ENCODE measurements at regions not wholly inside any gene's neighbourhood (a gene's known extent, or its start where the extent isn't known, plus 50 kb on each side); places are given as distances from the start of the nearest gene placed in this dataset.
A peak's percentile ranks its signal among the peaks of the same experiment; 100 is the strongest.

- CTCF ChIA-PET (ENCODE audit: partially characterized antibody) = interaction anchor here (0.6 to 1.5 kb wide), 6 partner anchors 9 to 734 kb away, joined by 3 to 6 read pairs (median 4); no protein-coding TSS in a partner anchor
- POLR2A ChIA-PET (ENCODE audit: partially characterized antibody) = interaction anchor here (1.3 kb wide), 1 partner anchor 267 kb away, joined by 5 read pairs; no protein-coding TSS in a partner anchor
- Histone ChIP-seq H4K5ac (ENCODE audit: insufficient read length, low read depth, low read length) (no peak overlapping the region), H2AK5ac (ENCODE audit: low read depth, low read length) (no peak overlapping the region), H3K56ac (replicated peaks; ENCODE audit: insufficient read length, low read depth, low read length) (no peak overlapping the region), H2BK15ac (ENCODE audit: low read length) (no peak overlapping the region), H2AFZ (ENCODE audit: low read length) (no peak overlapping the region), H3K36me3 (ENCODE audit: control insufficient read depth in 2 of 4, insufficient read depth in 4 of 4, low read length in 3 of 4) (no peaks in the 10 kb centered on the region), H2BK12ac (ENCODE audit: low read depth, low read length) (no peak overlapping the region), H4K20me1 (replicated peaks in 1 of 2; ENCODE audit: control insufficient read depth in 1 of 2, insufficient read depth in 2 of 2, low read length in 2 of 2) (no peaks in the 10 kb centered on the region), H3K4ac (replicated peaks; ENCODE audit: insufficient read length, low read depth, low read length) (no peak overlapping the region), H3K4me3 (ENCODE audit: extremely low read depth in 1 of 4, insufficient read depth in 2 of 4, low read depth in 3 of 4, low read length in 4 of 4) (no peak overlapping the region), H4K91ac (replicated peaks; ENCODE audit: insufficient read length, low read length) (no peak overlapping the region), H2BK5ac (ENCODE audit: low read depth, low read length) (no peak overlapping the region), H3K14ac (ENCODE audit: insufficient read length) (no peak overlapping the region), H3K27ac (ENCODE audit: low read depth, low read length) (no peak overlapping the region), H2BK120ac (replicated peaks; ENCODE audit: low read depth, low read length) (no peak overlapping the region), H3K4me1 (replicated peaks in 1 of 4; ENCODE audit: control insufficient read depth in 3 of 4, insufficient read depth in 4 of 4, low read length in 3 of 4) (peaks cover 2 to 13% (median 6%) of the 10 kb centered on the region in 4 experiments; a peak in 6 of 7 replicates), H3K79me1 (ENCODE audit: low read depth, low read length) (no peaks in the 10 kb centered on the region; the same call in 1 of the 2 replicates), H3K27me3 (replicated peaks in 1 of 4; ENCODE audit: control insufficient read depth in 3 of 4, extremely low read depth in 1 of 4, insufficient read depth in 3 of 4, low read length in 3 of 4) (no peaks in the 10 kb centered on the region), H3K9ac (replicated peaks in 1 of 4; ENCODE audit: extremely low read depth in 1 of 4, low read depth in 3 of 4, low read length in 3 of 4) (no peak overlapping the region), H3K4me2 (ENCODE audit: insufficient read depth in 1 of 2, low read depth in 2 of 2, low read length in 2 of 2) (no peak overlapping the region), H4K8ac (ENCODE audit: extremely low read depth, insufficient read depth, low read length) (no peak overlapping the region), H3K9me3 (ENCODE audit: insufficient read depth in 2 of 2, low read depth in 1 of 2, low read length in 1 of 2) (no peaks in the 10 kb centered on the region), H3K18ac (ENCODE audit: extremely low read depth, low read length) (no peak overlapping the region), H3K79me2 (ENCODE audit: control insufficient read depth in 1 of 2, insufficient read depth in 2 of 2, low read length in 2 of 2) (no peaks in the 10 kb centered on the region), H3K23me2 (ENCODE audit: low read depth, low read length) (no peaks in the 10 kb centered on the region), H3K23ac (ENCODE audit: insufficient read length) (no peak overlapping the region), H2BK20ac (ENCODE audit: low read length) (no peak overlapping the region)
- WGBS, 2 experiments (ENCODE audit: extremely low coverage in 1 of 2, insufficient coverage in 1 of 2, insufficient read length in 1 of 2, insufficient replicate concordance in 2 of 2, low coverage in 1 of 2, low lambda C conversion rate in 2 of 2, missing lambda C conversion rate in 1 of 2) = 87% methylated on average over 8 of the region's 9 CpGs; no CpG with 5 or more reads in 1 of the 2 experiments
- FAIRE-seq (no peak), DNase-seq (ENCODE audit: low read depth in 1 of 2, low spot score in 2 of 2) (no peak)
- TF ChIP-seq CREB1 (IDR thresholded peaks at IDR 0.05) (no peak), POU5F1 (IDR thresholded peaks at IDR 0.05; ENCODE audit: low read depth, low read length) (no peak), SIX5 (IDR thresholded peaks at IDR 0.05; ENCODE audit: low read depth, low read length) (no peak), CBX5 (IDR thresholded peaks at IDR 0.05; ENCODE audit: low read depth, low read length) (no peak), GABPA (IDR thresholded peaks at IDR 0.05; ENCODE audit: borderline replicate concordance, insufficient read depth, low read length) (no peak), CTCF (IDR thresholded peaks at IDR 0.05; ENCODE audit: control extremely low read depth in 1 of 3, insufficient read depth in 1 of 3, low read depth in 1 of 3, low read length in 3 of 3) (peak in 2 of 3 experiments; percentile 19 to 22; a peak in 2 of 4 replicates), KDM5A (IDR thresholded peaks at IDR 0.05; ENCODE audit: low read length) (no peak), KDM1A (IDR thresholded peaks at IDR 0.05; ENCODE audit: borderline replicate concordance, low read length) (no peak), RNF2 (IDR thresholded peaks at IDR 0.05; ENCODE audit: borderline replicate concordance, low read depth, low read length, missing control alignments, poor library complexity, severe bottlenecking) (no peak), CHD2 (IDR thresholded peaks at IDR 0.05; ENCODE audit: low read length) (no peak)
Measured at GRCh38 chr15:39438799-39439592, 141.9 kb upstream of the THBS1 start.
